ENCODE measurements at regions not wholly inside any gene's neighbourhood (a gene's known extent, or its start where the extent isn't known, plus 50 kb on each side); places are given as distances from the start of the nearest gene placed in this dataset.

GRCh38 chr15:95556225-95556624, 774.3 kb upstream of the NR2F2 start:
- no peaks in the 10 kb centered on the region for H3K9me2 ChIP-seq (replicated peaks; ENCODE audit: control insufficient read depth, low read length)
- H3K79me2 ChIP-seq (ENCODE audit: control insufficient read depth, low read length) = no peaks in the 10 kb centered on the region
- no peak overlapping the region for H3K4me2 ChIP-seq (ENCODE audit: low read length)
- H3K27me3 ChIP-seq (ENCODE audit: control insufficient read depth, low read length) = no peaks in the 10 kb centered on the region
- H3K9me3 ChIP-seq (ENCODE audit: control insufficient read depth, insufficient read depth, low read length) = no peaks in the 10 kb centered on the region
- no peaks in the 10 kb centered on the region for H3K4me1 ChIP-seq (ENCODE audit: control insufficient read depth, low read length)
- H3K36me3 ChIP-seq (ENCODE audit: control insufficient read depth, low read length) = no peaks in the 10 kb centered on the region
- no peak for TF ChIP-seq EZH2phosphoT487 (IDR thresholded peaks at IDR 0.05; ENCODE audit: borderline replicate concordance, low read length)
- TF ChIP-seq, protein P1, sequence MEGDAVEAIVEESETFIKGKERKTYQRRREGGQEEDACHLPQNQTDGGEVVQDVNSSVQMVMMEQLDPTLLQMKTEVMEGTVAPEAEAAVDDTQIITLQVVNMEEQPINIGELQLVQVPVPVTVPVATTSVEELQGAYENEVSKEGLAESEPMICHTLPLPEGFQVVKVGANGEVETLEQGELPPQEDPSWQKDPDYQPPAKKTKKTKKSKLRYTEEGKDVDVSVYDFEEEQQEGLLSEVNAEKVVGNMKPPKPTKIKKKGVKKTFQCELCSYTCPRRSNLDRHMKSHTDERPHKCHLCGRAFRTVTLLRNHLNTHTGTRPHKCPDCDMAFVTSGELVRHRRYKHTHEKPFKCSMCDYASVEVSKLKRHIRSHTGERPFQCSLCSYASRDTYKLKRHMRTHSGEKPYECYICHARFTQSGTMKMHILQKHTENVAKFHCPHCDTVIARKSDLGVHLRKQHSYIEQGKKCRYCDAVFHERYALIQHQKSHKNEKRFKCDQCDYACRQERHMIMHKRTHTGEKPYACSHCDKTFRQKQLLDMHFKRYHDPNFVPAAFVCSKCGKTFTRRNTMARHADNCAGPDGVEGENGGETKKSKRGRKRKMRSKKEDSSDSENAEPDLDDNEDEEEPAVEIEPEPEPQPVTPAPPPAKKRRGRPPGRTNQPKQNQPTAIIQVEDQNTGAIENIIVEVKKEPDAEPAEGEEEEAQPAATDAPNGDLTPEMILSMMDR (IDR thresholded peaks at IDR 0.05; ENCODE audit: low read depth, low read length, poor library complexity, severe bottlenecking) = no peak
- no peak overlapping the region for H3K27ac ChIP-seq (ENCODE audit: low read depth, low read length)
- no peaks in the 10 kb centered on the region for H4K20me1 ChIP-seq (ENCODE audit: control insufficient read depth, insufficient read depth, low read depth, low read length)
- no peaks in the 10 kb centered on the region for H3F3A ChIP-seq (ENCODE audit: control insufficient read depth, insufficient read depth)
- no peak overlapping the region for H3K4me3 ChIP-seq (ENCODE audit: low read length)

GRCh38 chr15:95556866-95557225, 773.7 kb upstream of the NR2F2 start:
- no peaks in the 10 kb centered on the region for H3K9me3 ChIP-seq (ENCODE audit: control insufficient read depth, insufficient read depth, low read length)
- no peaks in the 10 kb centered on the region for H3K27me3 ChIP-seq (ENCODE audit: control insufficient read depth, low read length)
- H3K4me3 ChIP-seq (ENCODE audit: low read length) = no peak overlapping the region
- H3K4me2 ChIP-seq (ENCODE audit: low read length) = no peak overlapping the region
- no peak overlapping the region for H3K27ac ChIP-seq (ENCODE audit: low read depth, low read length)
- H3K4me1 ChIP-seq (ENCODE audit: control insufficient read depth, low read length) = no peaks in the 10 kb centered on the region
- TF ChIP-seq, protein P1 (IDR thresholded peaks at IDR 0.05; ENCODE audit: low read depth, low read length, poor library complexity, severe bottlenecking) = no peak
- TF ChIP-seq EZH2phosphoT487 (IDR thresholded peaks at IDR 0.05; ENCODE audit: borderline replicate concordance, low read length) = no peak
- no peaks in the 10 kb centered on the region for H3K9me2 ChIP-seq (replicated peaks; ENCODE audit: control insufficient read depth, low read length)
- H3F3A ChIP-seq (ENCODE audit: control insufficient read depth, insufficient read depth) = no peaks in the 10 kb centered on the region
- no peaks in the 10 kb centered on the region for H3K36me3 ChIP-seq (ENCODE audit: control insufficient read depth, low read length)
- no peaks in the 10 kb centered on the region for H3K79me2 ChIP-seq (ENCODE audit: control insufficient read depth, low read length)
- no peaks in the 10 kb centered on the region for H4K20me1 ChIP-seq (ENCODE audit: control insufficient read depth, insufficient read depth, low read depth, low read length)

- Histone ChIP-seq H3K9me2 (replicated peaks; ENCODE audit: control insufficient read depth, low read length) (no peaks in the 10 kb centered on the region), H3K27me3 (ENCODE audit: control insufficient read depth, low read length) (no peaks in the 10 kb centered on the region), H3K4me2 (ENCODE audit: low read length) (no peak overlapping the region), H3K4me3 (ENCODE audit: low read length) (no peak overlapping the region), H3F3A (ENCODE audit: control insufficient read depth, insufficient read depth) (no peaks in the 10 kb centered on the region), H3K4me1 (ENCODE audit: control insufficient read depth, low read length) (no peaks in the 10 kb centered on the region), H3K79me2 (ENCODE audit: control insufficient read depth, low read length) (no peaks in the 10 kb centered on the region), H3K36me3 (ENCODE audit: control insufficient read depth, low read length) (no peaks in the 10 kb centered on the region), H3K9me3 (ENCODE audit: control insufficient read depth, insufficient read depth, low read length) (no peaks in the 10 kb centered on the region), H3K27ac (ENCODE audit: low read depth, low read length) (no peak overlapping the region), H4K20me1 (ENCODE audit: control insufficient read depth, insufficient read depth, low read depth, low read length) (no peaks in the 10 kb centered on the region)
- TF ChIP-seq, protein P1 (IDR thresholded peaks at IDR 0.05; ENCODE audit: low read depth, low read length, poor library complexity, severe bottlenecking) = no peak
- TF ChIP-seq EZH2phosphoT487 (IDR thresholded peaks at IDR 0.05; ENCODE audit: borderline replicate concordance, low read length) = no peak
These were observed 773.1 kb upstream of the NR2F2 start for GRCh38 chr15:95557226-95558046.

Measured in DOHH2 (cell line).